SK-N-SH treated with all-trans-retinoic acid at 6 μM for 48 hours (cell line): ENCODE measurements at regions not wholly inside any gene's neighbourhood (a gene's known extent, or its start where the extent isn't known, plus 50 kb on each side); places are given as distances from the start of the nearest gene placed in this dataset.

Source experiments
- ATAC-seq: fragments of 200-7000 bp; cut with Tn5 transposase; 3 replicates; pipeline ENCODE4 v1.9.1; 2020; ENCODE audit warnings: mild to moderate bottlenecking, moderate library complexity
- ARNTL ChIP-seq: fragments of 450-650 bp; formaldehyde crosslinking; IDR thresholded peaks from 2 replicates; pipeline ENCODE4 v1.5.0; 2020; ENCODE audit warnings: low read depth, mild to moderate bottlenecking, moderate library complexity, borderline replicate concordance
- BACH2 ChIP-seq: fragments of 250-450 bp; sonication (Bioruptor Pico); IDR thresholded peaks from 2 replicates; pipeline ENCODE4 v1.9.0; 2021; ENCODE audit warnings: mild to moderate bottlenecking, borderline replicate concordance
- CREB5 ChIP-seq: fragments of 250-450 bp; sonication (Bioruptor Pico); IDR thresholded peaks from 2 replicates; pipeline ENCODE4 v1.5.1; 2020; ENCODE audit warnings: low read depth, mild to moderate bottlenecking, moderate library complexity
- CSDC2 ChIP-seq: fragments of 250-450 bp; sonication (Bioruptor Pico); IDR thresholded peaks from 2 replicates; pipeline ENCODE4 v1.5.0; 2020; ENCODE audit warnings: mild to moderate bottlenecking, moderate library complexity
- CSRNP3 ChIP-seq: fragments of 250-450 bp; sonication (Bioruptor Pico); IDR thresholded peaks from 2 replicates; pipeline ENCODE4 v1.5.1; 2021; ENCODE audit warnings: mild to moderate bottlenecking, moderate library complexity
- ISL1 ChIP-seq: fragments of 250-450 bp; sonication (Bioruptor Pico); IDR thresholded peaks from 2 replicates; pipeline ENCODE4 v2.1.2; 2022; ENCODE audit warnings: mild to moderate bottlenecking, moderate library complexity
- OSR1 ChIP-seq: fragments of 250-450 bp; sonication (Bioruptor Pico); IDR thresholded peaks from 2 replicates; pipeline ENCODE4 v1.8.0; 2022; ENCODE audit warnings: moderate library complexity, mild to moderate bottlenecking, inconsistent platforms
- POU6F1 ChIP-seq: fragments of 250-450 bp; sonication (Bioruptor Pico); IDR thresholded peaks from 2 replicates; pipeline ENCODE4 v1.8.0; 2021; ENCODE audit warnings: low read depth, mild to moderate bottlenecking, moderate library complexity, borderline replicate concordance
- PPARA ChIP-seq: fragments of 250-450 bp; sonication (Bioruptor Pico); IDR thresholded peaks from 2 replicates; pipeline ENCODE4 v1.5.0; 2020; ENCODE audit warnings: mild to moderate bottlenecking, borderline replicate concordance
- RARB ChIP-seq: fragments of 250-450 bp; sonication (Bioruptor Pico); IDR thresholded peaks from 2 replicates; pipeline ENCODE4 v1.8.0; 2021; ENCODE audit warnings: mild to moderate bottlenecking, moderate library complexity
- SNAI2 ChIP-seq: fragments of 250-450 bp; sonication (Bioruptor Pico); IDR thresholded peaks from 2 replicates; pipeline ENCODE4 v1.5.0; 2020; ENCODE audit warnings: mild to moderate bottlenecking, moderate library complexity
- TCF4 ChIP-seq: fragments of 250-450 bp; sonication (Bioruptor Pico); IDR thresholded peaks from 2 replicates; pipeline ENCODE4 v1.8.0; 2021; ENCODE audit warnings: mild to moderate bottlenecking, moderate library complexity, borderline replicate concordance
- TOX ChIP-seq: fragments of 250-450 bp; sonication (Bioruptor Pico); IDR thresholded peaks from 2 replicates; pipeline ENCODE4 v1.8.0; 2021; ENCODE audit warnings: mild to moderate bottlenecking, moderate library complexity, borderline replicate concordance
- TSHZ2 ChIP-seq: fragments of 250-450 bp; sonication (Bioruptor Pico); IDR thresholded peaks from 2 replicates; pipeline ENCODE4 v1.5.0; 2020; ENCODE audit warnings: mild to moderate bottlenecking, moderate library complexity
- ZC3H10 ChIP-seq: fragments of 250-450 bp; sonication (Bioruptor Pico); IDR thresholded peaks from 2 replicates; pipeline ENCODE4 v1.5.1; 2021; ENCODE audit warnings: mild to moderate bottlenecking, moderate library complexity
- ZFP3 ChIP-seq: fragments of 250-450 bp; sonication (Bioruptor Pico); IDR thresholded peaks from 2 replicates; pipeline ENCODE4 v1.5.0; 2020; ENCODE audit warnings: mild to moderate bottlenecking, moderate library complexity
- ZFP30 ChIP-seq: fragments of 450-650 bp; formaldehyde crosslinking; IDR thresholded peaks from 2 replicates; pipeline ENCODE4 v1.5.0; 2022; ENCODE audit warnings: mild to moderate bottlenecking, moderate library complexity
- ZNF70 ChIP-seq: fragments of 450-650 bp; formaldehyde crosslinking; IDR thresholded peaks from 2 replicates; pipeline ENCODE4 v1.5.0; 2020; ENCODE audit warnings: mild to moderate bottlenecking, moderate library complexity
- ZNF8 ChIP-seq: fragments of 450-650 bp; formaldehyde crosslinking; IDR thresholded peaks from 2 replicates; pipeline ENCODE4 v1.5.0; 2020; ENCODE audit warnings: mild to moderate bottlenecking, moderate library complexity
- TF ChIP-seq, protein P1 (sequence below): fragments of 250-450 bp; sonication (Bioruptor Pico); IDR thresholded peaks from 2 replicates; pipeline ENCODE4 v1.8.0; 2020; ENCODE audit warnings: mild to moderate bottlenecking, moderate library complexity, borderline replicate concordance

- TF ChIP-seq TCF4 (CRISPR knock-in tag): no peak
- no peak for TF ChIP-seq OSR1 (CRISPR knock-in tag)
- no peak for TF ChIP-seq CSRNP3 (CRISPR knock-in tag)
- TF ChIP-seq ARNTL (CRISPR knock-in tag): no peak
- TF ChIP-seq ZC3H10 (CRISPR knock-in tag): no peak
- TF ChIP-seq, protein P1, sequence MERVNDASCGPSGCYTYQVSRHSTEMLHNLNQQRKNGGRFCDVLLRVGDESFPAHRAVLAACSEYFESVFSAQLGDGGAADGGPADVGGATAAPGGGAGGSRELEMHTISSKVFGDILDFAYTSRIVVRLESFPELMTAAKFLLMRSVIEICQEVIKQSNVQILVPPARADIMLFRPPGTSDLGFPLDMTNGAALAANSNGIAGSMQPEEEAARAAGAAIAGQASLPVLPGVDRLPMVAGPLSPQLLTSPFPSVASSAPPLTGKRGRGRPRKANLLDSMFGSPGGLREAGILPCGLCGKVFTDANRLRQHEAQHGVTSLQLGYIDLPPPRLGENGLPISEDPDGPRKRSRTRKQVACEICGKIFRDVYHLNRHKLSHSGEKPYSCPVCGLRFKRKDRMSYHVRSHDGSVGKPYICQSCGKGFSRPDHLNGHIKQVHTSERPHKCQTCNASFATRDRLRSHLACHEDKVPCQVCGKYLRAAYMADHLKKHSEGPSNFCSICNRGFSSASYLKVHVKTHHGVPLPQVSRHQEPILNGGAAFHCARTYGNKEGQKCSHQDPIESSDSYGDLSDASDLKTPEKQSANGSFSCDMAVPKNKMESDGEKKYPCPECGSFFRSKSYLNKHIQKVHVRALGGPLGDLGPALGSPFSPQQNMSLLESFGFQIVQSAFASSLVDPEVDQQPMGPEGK: no peak
- no peak for TF ChIP-seq ZNF8 (CRISPR knock-in tag)
- TF ChIP-seq POU6F1 (CRISPR knock-in tag): no peak
- TF ChIP-seq TOX (CRISPR knock-in tag): no peak
- no peak for TF ChIP-seq SNAI2 (CRISPR knock-in tag)
- no peak for TF ChIP-seq ISL1 (CRISPR knock-in tag)
- no peak for TF ChIP-seq CREB5
- TF ChIP-seq CSDC2: no peak
- no peak for TF ChIP-seq TSHZ2
- no peak for TF ChIP-seq RARB (CRISPR knock-in tag)
- TF ChIP-seq BACH2 (CRISPR knock-in tag): no peak
- no peak for TF ChIP-seq ZFP3
- TF ChIP-seq PPARA (CRISPR knock-in tag): no peak
- ATAC-seq: no peak
Measured at GRCh38 chr5:3701694-3702093, 106.1 kb downstream of the IRX1 start.

DNA sequence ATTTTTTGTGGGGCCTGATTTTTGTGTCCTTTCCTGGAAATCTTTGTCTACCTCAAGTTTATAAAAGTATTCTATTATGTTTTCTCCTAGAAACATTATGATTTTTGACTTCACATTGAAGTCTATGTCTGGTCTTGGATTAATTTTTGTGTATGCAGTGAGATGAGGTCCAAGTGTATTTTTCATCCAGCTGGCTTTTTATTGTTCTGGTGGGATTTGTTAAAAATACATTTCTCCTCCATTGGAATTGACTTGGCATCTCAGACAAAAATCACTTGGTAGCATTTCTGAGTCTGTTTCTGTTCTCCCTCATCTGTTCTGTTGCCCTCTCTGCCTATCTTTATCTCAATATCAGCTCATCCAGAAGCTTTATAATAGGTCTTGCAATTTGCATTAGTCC, 109.0 kb downstream of the IRX1 start:
- TF ChIP-seq, protein P1: no peak
- TF ChIP-seq BACH2 (CRISPR knock-in tag): no peak
- no peak for TF ChIP-seq RARB (CRISPR knock-in tag)
- no peak for ATAC-seq

GRCh38 chr5:3709068-3709716, 113.6 kb downstream of the IRX1 start:
- no peak for TF ChIP-seq CSDC2
- TF ChIP-seq TCF4 (CRISPR knock-in tag): no peak
- TF ChIP-seq ZC3H10 (CRISPR knock-in tag): no peak
- TF ChIP-seq ZNF8 (CRISPR knock-in tag): no peak
- TF ChIP-seq TOX (CRISPR knock-in tag): no peak
- no peak for TF ChIP-seq ZFP30 (CRISPR knock-in tag)
- TF ChIP-seq CREB5: no peak
- TF ChIP-seq ZFP3: no peak
- TF ChIP-seq PPARA (CRISPR knock-in tag): no peak
- TF ChIP-seq ISL1 (CRISPR knock-in tag): no peak
- TF ChIP-seq POU6F1 (CRISPR knock-in tag): no peak
- no peak for TF ChIP-seq ZNF70 (CRISPR knock-in tag)
- no peak for TF ChIP-seq BACH2 (CRISPR knock-in tag)
- TF ChIP-seq, all 23 proteins: peak for 0
- ATAC-seq: no peak
